GM21717 (cell line): ENCODE measurements at regions not wholly inside any gene's neighbourhood (a gene's known extent, or its start where the extent isn't known, plus 50 kb on each side); places are given as distances from the start of the nearest gene placed in this dataset.
A peak's percentile ranks its signal among the peaks of the same experiment; 100 is the strongest.
"Not testable (repeated sequence)": the region's sequence is repeated elsewhere in the genome, so short reads cannot be mapped to it uniquely, and the experiment has no call there.

ENCODE experiments used
- ATAC-seq: cut with Tn5 transposase; IDR thresholded peaks from one replicate; pipeline ENCODE4 v1.9.1; 2021; ENCODE audit warnings: mild to moderate bottlenecking, moderate library complexity; ENCODE audit not compliant: unreplicated experiment

- ATAC-seq = not testable (repeated sequence)
Observed at GRCh38 chr7:128561116-128561722, 84.7 kb downstream of the METTL2B start.

- ATAC-seq = not testable (repeated sequence)
Observed at GRCh38 chr7:128562795-128563194, 86.2 kb downstream of the METTL2B start.

GRCh38 chr7:128564123-128564700 is 87.7 kb downstream of the METTL2B start:
- ATAC-seq = not testable (repeated sequence)

- not testable (repeated sequence) for ATAC-seq
Observed at GRCh38 chr7:128564932-128565864, 88.7 kb downstream of the METTL2B start.

GRCh38 chr7:128575277-128575676 is 96.8 kb upstream of the GARIN1A start:
- ATAC-seq = not testable (repeated sequence)

- not testable (repeated sequence) for ATAC-seq
Observed at GRCh38 chr7:128576953-128577352, 95.1 kb upstream of the GARIN1A start.

- ATAC-seq = not testable (repeated sequence)
Observed at GRCh38 chr7:128579843-128580242, 92.2 kb upstream of the GARIN1A start.

- not testable (repeated sequence) for ATAC-seq
Observed at GRCh38 chr7:128581100-128581499, 91.0 kb upstream of the GARIN1A start.

- not testable (repeated sequence) for ATAC-seq
Observed at GRCh38 chr7:128581825-128582561, 90.1 kb upstream of the GARIN1A start.

- not testable (repeated sequence) for ATAC-seq
Observed at GRCh38 chr7:128586715-128587114, 85.4 kb upstream of the GARIN1A start.

- ATAC-seq = no peak
Observed at GRCh38 chr7:128591705-128592104, 80.4 kb upstream of the GARIN1A start.

- ATAC-seq = not testable (repeated sequence)
Observed at GRCh38 chr7:128592209-128592608, 79.9 kb upstream of the GARIN1A start.

- ATAC-seq = not testable (repeated sequence)
Observed at GRCh38 chr7:128594061-128594460, 78.0 kb upstream of the GARIN1A start.

GRCh38 chr7:128596336-128597128 is 75.6 kb upstream of the GARIN1A start:
- ATAC-seq = not testable (repeated sequence)

GRCh38 chr7:128598946-128599345 is 73.1 kb upstream of the GARIN1A start:
- ATAC-seq = not testable (repeated sequence)

GRCh38 chr7:128608678-128609421 is 63.2 kb upstream of the GARIN1A start:
- peak; percentile 84 for ATAC-seq

GRCh38 chr7:128613366-128613765 is 58.7 kb upstream of the GARIN1A start:
- ATAC-seq = not testable (repeated sequence)

- not testable (repeated sequence) for ATAC-seq
Observed at GRCh38 chr7:128614812-128615211, 57.3 kb upstream of the GARIN1A start.

GRCh38 chr7:128616799-128617198 is 55.3 kb upstream of the GARIN1A start:
- ATAC-seq = not testable (repeated sequence)
